HG02973 (cell line): ENCODE measurements at regions not wholly inside any gene's neighbourhood (a gene's known extent, or its start where the extent isn't known, plus 50 kb on each side); places are given as distances from the start of the nearest gene placed in this dataset.

Source experiments
- ATAC-seq: cut with Tn5 transposase; IDR thresholded peaks from one replicate; pipeline ENCODE4 v1.9.1; 2021; ENCODE audit warnings: moderate library complexity; ENCODE audit not compliant: unreplicated experiment

- ATAC-seq, result no peak
Observed at GRCh38 chr11:32265911-32266310, 169.4 kb downstream of the WT1 start.

GRCh38 chr11:32266601-32267000 is 168.7 kb downstream of the WT1 start:
- no peak for ATAC-seq

GRCh38 chr11:32267679-32268187 is 167.6 kb downstream of the WT1 start:
- no peak for ATAC-seq

GRCh38 chr11:32273931-32274330 is 161.4 kb downstream of the WT1 start:
- ATAC-seq, result no peak

GRCh38 chr11:32279672-32280071 is 155.7 kb downstream of the WT1 start:
- no peak for ATAC-seq

GRCh38 chr11:32280339-32280738 is 155.0 kb downstream of the WT1 start:
- ATAC-seq, result no peak

GRCh38 chr11:32288276-32288675 is 147.1 kb downstream of the WT1 start:
- no peak for ATAC-seq

- ATAC-seq, result no peak
Observed at GRCh38 chr11:32289701-32290100, 145.6 kb downstream of the WT1 start.

- ATAC-seq, result no peak
Observed at GRCh38 chr11:32290783-32291182, 144.6 kb downstream of the WT1 start.

GRCh38 chr11:32297611-32298011 is 137.7 kb downstream of the WT1 start:
- ATAC-seq, result no peak

- ATAC-seq, result no peak
Observed at GRCh38 chr11:32302826-32303225, 132.5 kb downstream of the WT1 start.

- no peak for ATAC-seq
Observed at GRCh38 chr11:32304521-32304920, 130.8 kb downstream of the WT1 start.

- ATAC-seq, result no peak
Observed at GRCh38 chr11:32305460-32305859, 129.9 kb downstream of the WT1 start.

GRCh38 chr11:32307471-32307870 is 127.9 kb downstream of the WT1 start:
- ATAC-seq, result no peak

- ATAC-seq, result no peak
Observed at GRCh38 chr11:32307913-32308312, 127.4 kb downstream of the WT1 start.

GRCh38 chr11:32309530-32310213 is 125.7 kb downstream of the WT1 start:
- ATAC-seq, result no peak

GRCh38 chr11:32310214-32310601 is 125.1 kb downstream of the WT1 start:
- ATAC-seq, result no peak

GRCh38 chr11:32311346-32312065 is 123.8 kb downstream of the WT1 start:
- ATAC-seq, result no peak

- ATAC-seq, result no peak
Observed at GRCh38 chr11:32312206-32312817, 123.0 kb downstream of the WT1 start.

GRCh38 chr11:32312865-32313403 is 122.4 kb downstream of the WT1 start:
- ATAC-seq, result no peak

GRCh38 chr11:32313477-32313876 is 121.9 kb downstream of the WT1 start:
- no peak for ATAC-seq

GRCh38 chr11:32315121-32315520 is 120.2 kb downstream of the WT1 start:
- ATAC-seq, result no peak
